ENCODE measurements at regions not wholly inside any gene's neighbourhood (a gene's known extent, or its start where the extent isn't known, plus 50 kb on each side); places are given as distances from the start of the nearest gene placed in this dataset.

DNA sequence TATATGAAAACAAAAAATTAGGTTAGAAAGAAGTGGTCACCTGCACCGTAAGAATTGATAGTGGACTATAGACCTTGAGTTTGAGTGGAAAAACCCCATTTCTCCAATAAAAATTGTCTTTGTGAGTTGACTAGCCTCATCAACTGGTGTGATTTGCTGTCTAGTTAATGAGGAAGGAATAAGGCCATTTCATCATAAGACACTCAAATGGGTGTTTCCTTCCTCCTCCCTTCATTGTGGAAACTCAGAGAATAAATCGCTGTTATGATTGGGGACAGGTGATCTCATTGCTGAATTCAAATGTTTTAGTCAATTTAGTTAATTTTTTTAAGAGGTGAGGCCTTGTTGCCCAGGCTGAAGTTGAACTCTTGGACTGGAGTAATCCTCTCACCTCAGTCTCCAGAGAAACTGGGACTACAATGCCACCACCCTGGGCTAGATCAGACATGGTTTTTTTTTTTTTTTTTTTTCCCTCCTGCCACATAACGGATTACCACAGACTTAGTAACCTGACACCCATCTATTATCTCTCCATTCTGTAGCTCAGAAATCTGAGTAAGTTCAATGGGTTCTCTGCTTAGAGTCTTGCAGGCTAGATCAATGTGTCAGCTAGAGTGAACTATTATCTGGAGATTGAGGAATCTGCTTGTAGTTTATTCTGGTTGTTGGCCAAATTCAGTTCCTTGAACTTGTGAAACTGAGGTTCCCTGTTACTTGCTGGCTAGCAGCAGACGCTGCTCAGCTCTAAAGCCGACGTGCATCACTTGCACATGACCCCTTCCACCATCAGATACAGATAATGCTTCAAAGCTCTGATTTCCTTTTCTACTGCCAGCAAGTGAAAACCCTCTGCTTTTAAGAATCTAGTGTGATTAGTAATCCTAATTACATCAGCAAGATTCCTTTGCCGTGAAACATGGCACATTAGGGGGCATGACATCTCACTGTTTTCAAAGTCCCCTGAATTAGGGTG is 663.8 kb upstream of the CDH9 start:
- ChIA-PET CTCF (no interaction called here), POLR2A (no interaction called here)
- ATAC-seq = no peak
- no peak overlapping the region for H3K4me3 Mint-ChIP-seq
- H3K4me1 Mint-ChIP-seq = no peaks in the 10 kb centered on the region
- H3K36me3 Mint-ChIP-seq (ENCODE audit: low read depth) = no peaks in the 10 kb centered on the region
- H3K9me3 Mint-ChIP-seq (ENCODE audit: low read depth) = peaks cover 17% of the 10 kb centered on the region
- H3K27ac Mint-ChIP-seq = no peak overlapping the region
- DNase-seq = no peak
- H3K27me3 Mint-ChIP-seq = no peaks in the 10 kb centered on the region
- intact Hi-C loops (cut with DNase I, micrococcal nuclease) = no loop called here

DNA sequence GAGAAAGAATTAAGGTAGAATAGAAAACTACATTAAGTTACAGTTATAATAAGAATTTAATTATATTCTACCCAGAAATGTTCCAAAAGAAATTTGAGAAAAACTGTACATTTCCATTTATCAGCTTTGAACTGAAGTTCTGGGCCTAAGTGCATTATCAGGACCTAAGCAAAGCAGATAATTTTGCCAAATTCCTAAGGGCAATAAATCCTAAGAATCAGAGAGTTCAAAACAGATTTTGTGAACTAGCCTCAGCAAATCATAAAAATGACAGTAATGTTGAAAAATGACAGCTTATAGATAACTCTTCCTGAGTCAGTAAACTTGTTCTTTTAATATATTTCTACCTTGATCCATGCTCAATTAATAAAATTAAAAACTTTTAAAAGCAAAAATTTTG is 662.1 kb upstream of the CDH9 start:
- H3K27me3 Mint-ChIP-seq = no peaks in the 10 kb centered on the region
- CTCF ChIA-PET = no interaction called here

GRCh38 chr5:27682600-27682999 is 644.2 kb upstream of the CDH9 start:
- no peaks in the 10 kb centered on the region for H3K36me3 Mint-ChIP-seq (ENCODE audit: low read depth)
- CTCF ChIA-PET = no interaction called here
- H3K9me3 Mint-ChIP-seq (ENCODE audit: low read depth) = peaks cover 17% of the 10 kb centered on the region
- POLR2A ChIA-PET = no interaction called here
- no peak overlapping the region for H3K27ac Mint-ChIP-seq
- H3K27me3 Mint-ChIP-seq = no peaks in the 10 kb centered on the region
- ATAC-seq (no peak), DNase-seq (no peak)
- no peak overlapping the region for H3K4me3 Mint-ChIP-seq
- H3K4me1 Mint-ChIP-seq = no peaks in the 10 kb centered on the region
- intact Hi-C loops (cut with DNase I, micrococcal nuclease) = no loop called here

More for the DNA sequence above, 662.1 kb upstream of the CDH9 start:
- POLR2A ChIA-PET = no interaction called here
- ATAC-seq (no peak), DNase-seq (no peak)
- intact Hi-C loops (cut with DNase I, micrococcal nuclease) = no loop called here
- H3K36me3 Mint-ChIP-seq (ENCODE audit: low read depth) = no peaks in the 10 kb centered on the region
- H3K4me1 Mint-ChIP-seq = no peaks in the 10 kb centered on the region
- peaks cover 20% of the 10 kb centered on the region for H3K9me3 Mint-ChIP-seq (ENCODE audit: low read depth)
- H3K27ac Mint-ChIP-seq = no peak overlapping the region
- H3K4me3 Mint-ChIP-seq = no peak overlapping the region

DNA sequence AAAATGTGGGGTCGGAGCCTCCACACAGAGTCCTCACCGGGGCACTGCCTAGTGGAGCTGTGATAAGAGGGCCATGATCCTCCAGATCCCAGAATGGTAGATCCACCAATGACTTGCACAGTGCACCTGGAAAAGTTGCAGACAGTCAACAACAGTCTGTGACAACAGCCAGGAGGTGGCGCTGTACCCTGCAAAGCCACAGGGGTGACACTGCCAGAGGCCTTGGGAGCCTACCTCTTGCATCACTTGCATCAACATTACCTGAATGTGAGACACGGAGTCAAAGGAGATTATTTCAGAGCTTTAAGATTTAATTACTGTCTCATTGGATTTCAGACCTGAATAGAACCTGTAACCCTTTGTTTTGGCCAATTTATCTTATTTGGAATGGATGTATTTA is 614.1 kb upstream of the CDH9 start:
- ATAC-seq (no peak), DNase-seq (peak; percentile 24)
- Mint-ChIP-seq H3K9me3 (ENCODE audit: low read depth) (peaks cover 14% of the 10 kb centered on the region), H3K36me3 (ENCODE audit: low read depth) (no peaks in the 10 kb centered on the region), H3K27me3 (no peaks in the 10 kb centered on the region), H3K4me1 (no peaks in the 10 kb centered on the region), H3K27ac (no peak overlapping the region), H3K4me3 (no peak overlapping the region)
- ChIA-PET POLR2A (no interaction called here), CTCF (no interaction called here)
- intact Hi-C loops (cut with DNase I, micrococcal nuclease) = no loop called here

GRCh38 chr5:27639005-27639612 is 600.7 kb upstream of the CDH9 start:
- Mint-ChIP-seq H3K4me1 (no peaks in the 10 kb centered on the region), H3K36me3 (ENCODE audit: low read depth) (no peaks in the 10 kb centered on the region), H3K27me3 (no peaks in the 10 kb centered on the region), H3K9me3 (ENCODE audit: low read depth) (peaks cover 11% of the 10 kb centered on the region), H3K27ac (no peak overlapping the region), H3K4me3 (no peak overlapping the region)
- DNase-seq (no peak), ATAC-seq (no peak)
- intact Hi-C loops (cut with DNase I, micrococcal nuclease) = no loop called here
- CTCF ChIA-PET = no interaction called here
- POLR2A ChIA-PET = no interaction called here

GRCh38 chr5:27619982-27620381 is 581.6 kb upstream of the CDH9 start:
- H3K9me3 Mint-ChIP-seq (ENCODE audit: low read depth) = peaks cover 16% of the 10 kb centered on the region

GRCh38 chr5:27612161-27612560 is 573.8 kb upstream of the CDH9 start:
- H3K27me3 Mint-ChIP-seq = no peaks in the 10 kb centered on the region
- ChIA-PET POLR2A (no interaction called here), CTCF (no interaction called here)
- H3K4me3 Mint-ChIP-seq = no peak overlapping the region
- H3K36me3 Mint-ChIP-seq (ENCODE audit: low read depth) = no peaks in the 10 kb centered on the region
- H3K27ac Mint-ChIP-seq = no peak overlapping the region
- H3K9me3 Mint-ChIP-seq (ENCODE audit: low read depth) = peaks cover 20% of the 10 kb centered on the region
- ATAC-seq (no peak), DNase-seq (no peak)
- H3K4me1 Mint-ChIP-seq = no peaks in the 10 kb centered on the region
- intact Hi-C loops (cut with DNase I, micrococcal nuclease) = no loop called here

More at GRCh38 chr5:27619982-27620381, 581.6 kb upstream of the CDH9 start:
- Mint-ChIP-seq H3K27me3 (no peaks in the 10 kb centered on the region), H3K4me3 (no peak overlapping the region), H3K27ac (no peak overlapping the region), H3K4me1 (no peaks in the 10 kb centered on the region), H3K36me3 (ENCODE audit: low read depth) (no peaks in the 10 kb centered on the region)
- POLR2A ChIA-PET = no interaction called here
- intact Hi-C loops (cut with DNase I, micrococcal nuclease) = no loop called here
- no peak for ATAC-seq
- DNase-seq = no peak
- CTCF ChIA-PET = no interaction called here

DNA sequence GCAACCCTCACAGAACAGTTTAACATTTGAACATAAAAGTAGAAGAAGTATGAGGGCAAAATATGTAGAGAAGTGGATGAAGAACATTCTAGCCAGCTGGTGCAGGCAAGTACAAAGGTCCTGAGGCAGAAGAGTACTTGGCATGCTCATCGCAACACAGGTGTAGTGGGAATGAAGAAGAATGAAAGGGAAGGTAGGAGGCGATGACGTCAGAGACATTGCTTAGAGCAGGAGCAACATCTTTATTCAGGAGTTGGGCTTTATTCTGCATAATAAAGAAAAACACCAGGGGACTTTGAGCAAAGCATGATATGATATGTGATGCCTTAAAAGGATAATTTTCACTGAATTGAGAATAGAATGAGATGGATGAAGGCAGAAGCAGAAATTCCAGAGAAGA is 570.6 kb upstream of the CDH9 start:
- ChIA-PET POLR2A (no interaction called here), CTCF (interaction anchor here (1.0 kb wide), 1 partner anchor 12 kb away, joined by 3 read pairs; no protein-coding TSS in a partner anchor)
- intact Hi-C loops (cut with DNase I, micrococcal nuclease) = no loop called here
- ATAC-seq (no peak), DNase-seq (no peak)
- no peaks in the 10 kb centered on the region for H3K4me1 Mint-ChIP-seq
- H3K9me3 Mint-ChIP-seq (ENCODE audit: low read depth) = peaks cover 8% of the 10 kb centered on the region
- no peaks in the 10 kb centered on the region for H3K27me3 Mint-ChIP-seq
- no peak overlapping the region for H3K27ac Mint-ChIP-seq
- H3K36me3 Mint-ChIP-seq (ENCODE audit: low read depth) = no peaks in the 10 kb centered on the region
- no peak overlapping the region for H3K4me3 Mint-ChIP-seq

- ATAC-seq = no peak
- intact Hi-C loops (cut with DNase I, micrococcal nuclease) = no loop called here
Observed at GRCh38 chr5:27598576-27598975, 560.2 kb upstream of the CDH9 start.

DNA sequence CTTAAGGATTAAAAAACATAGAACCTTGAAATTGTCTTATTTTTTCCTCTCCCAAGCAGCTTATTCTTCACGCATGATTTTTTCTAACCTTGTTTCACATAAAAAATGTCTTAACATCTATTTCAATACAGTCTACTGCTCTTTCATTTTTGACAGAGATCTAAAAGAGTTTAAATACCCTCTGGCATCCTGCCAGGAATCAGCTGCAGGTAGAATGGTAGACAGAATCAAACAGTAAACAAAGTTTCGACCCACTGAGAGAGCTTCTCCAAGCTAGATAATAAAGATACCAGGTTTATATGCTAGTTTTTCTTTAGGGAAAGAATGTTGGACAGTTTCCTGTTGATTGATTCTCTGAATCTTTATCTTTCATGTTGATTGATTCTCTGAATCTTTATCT is 555.8 kb upstream of the CDH9 start:
- H3K9me3 Mint-ChIP-seq (ENCODE audit: low read depth) = peaks cover 15% of the 10 kb centered on the region
- H3K27ac Mint-ChIP-seq = no peak overlapping the region
- no peak overlapping the region for H3K4me3 Mint-ChIP-seq
- POLR2A ChIA-PET = no interaction called here
- CTCF ChIA-PET = interaction anchor here (0.6 kb wide), 1 partner anchor 426 kb away, joined by 3 read pairs; no protein-coding TSS in a partner anchor
- DNase-seq (no peak), ATAC-seq (no peak)
- no peaks in the 10 kb centered on the region for H3K27me3 Mint-ChIP-seq
- intact Hi-C loops (cut with DNase I, micrococcal nuclease) = no loop called here
- no peaks in the 10 kb centered on the region for H3K4me1 Mint-ChIP-seq
- no peaks in the 10 kb centered on the region for H3K36me3 Mint-ChIP-seq (ENCODE audit: low read depth)

More at GRCh38 chr5:27598576-27598975, 560.2 kb upstream of the CDH9 start:
- ChIA-PET POLR2A (no interaction called here), CTCF (no interaction called here)
- no peak overlapping the region for H3K27ac Mint-ChIP-seq
- H3K4me3 Mint-ChIP-seq = no peak overlapping the region
- no peak for DNase-seq
- no peaks in the 10 kb centered on the region for H3K27me3 Mint-ChIP-seq
- H3K9me3 Mint-ChIP-seq (ENCODE audit: low read depth) = peaks cover 10% of the 10 kb centered on the region
- H3K36me3 Mint-ChIP-seq (ENCODE audit: low read depth) = no peaks in the 10 kb centered on the region
- H3K4me1 Mint-ChIP-seq = no peaks in the 10 kb centered on the region

DNA sequence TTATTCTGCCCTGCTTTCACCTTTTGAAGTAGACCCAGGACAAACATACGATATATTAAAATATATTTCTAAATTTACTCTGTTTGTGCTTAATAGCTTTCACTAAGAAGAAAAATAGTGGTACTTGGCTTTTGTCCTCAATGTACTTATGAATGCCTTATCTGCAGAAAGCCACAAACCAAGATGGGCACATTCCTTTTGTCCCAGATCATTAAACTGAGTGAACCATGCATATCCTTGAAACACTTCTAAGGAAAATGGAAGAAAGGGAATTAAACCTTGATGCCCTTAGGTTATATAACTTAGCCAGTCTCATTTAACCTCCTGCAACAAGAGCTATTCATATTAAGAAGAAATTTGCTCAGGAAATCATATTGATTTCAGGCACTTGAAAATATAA is 553.8 kb upstream of the CDH9 start:
- ChIA-PET POLR2A (no interaction called here), CTCF (no interaction called here)
- ATAC-seq (no peak), DNase-seq (no peak)
- H3K27me3 Mint-ChIP-seq = no peaks in the 10 kb centered on the region
- peaks cover 17% of the 10 kb centered on the region for H3K9me3 Mint-ChIP-seq (ENCODE audit: low read depth)
- H3K36me3 Mint-ChIP-seq (ENCODE audit: low read depth) = no peaks in the 10 kb centered on the region
- no peak overlapping the region for H3K27ac Mint-ChIP-seq
- no peak overlapping the region for H3K4me3 Mint-ChIP-seq
- intact Hi-C loops (cut with DNase I, micrococcal nuclease) = no loop called here
- no peaks in the 10 kb centered on the region for H3K4me1 Mint-ChIP-seq

- ChIA-PET CTCF (no interaction called here), POLR2A (no interaction called here)
- no peak for DNase-seq
- H3K27me3 Mint-ChIP-seq = no peaks in the 10 kb centered on the region
- no peak overlapping the region for H3K27ac Mint-ChIP-seq
- no peak overlapping the region for H3K4me3 Mint-ChIP-seq
- no peak for ATAC-seq
- intact Hi-C loops (cut with DNase I, micrococcal nuclease) = no loop called here
- H3K36me3 Mint-ChIP-seq (ENCODE audit: low read depth) = no peaks in the 10 kb centered on the region
- H3K9me3 Mint-ChIP-seq (ENCODE audit: low read depth) = peaks cover 12% of the 10 kb centered on the region
- H3K4me1 Mint-ChIP-seq = no peaks in the 10 kb centered on the region
Observed at GRCh38 chr5:27590503-27590902, 552.1 kb upstream of the CDH9 start.

All from activated CD4-positive, alpha-beta T cell treated with anti-CD3 and anti-CD28 coated beads for 36 hours (primary cell).